Stimulated activated CD4-positive, alpha-beta T cell treated with anti-CD3 and anti-CD28 coated beads, Interleukin-4, amount 100 ng/mL, for 4 hours (primary cell): ENCODE measurements at regions not wholly inside any gene's neighbourhood (a gene's known extent, or its start where the extent isn't known, plus 50 kb on each side); places are given as distances from the start of the nearest gene placed in this dataset.

Experiments used
- DNase-seq, 2 experiments: peaks; one replicate each; pipeline ENCODE4 v3.0.0-alpha.2; 2020

DNA sequence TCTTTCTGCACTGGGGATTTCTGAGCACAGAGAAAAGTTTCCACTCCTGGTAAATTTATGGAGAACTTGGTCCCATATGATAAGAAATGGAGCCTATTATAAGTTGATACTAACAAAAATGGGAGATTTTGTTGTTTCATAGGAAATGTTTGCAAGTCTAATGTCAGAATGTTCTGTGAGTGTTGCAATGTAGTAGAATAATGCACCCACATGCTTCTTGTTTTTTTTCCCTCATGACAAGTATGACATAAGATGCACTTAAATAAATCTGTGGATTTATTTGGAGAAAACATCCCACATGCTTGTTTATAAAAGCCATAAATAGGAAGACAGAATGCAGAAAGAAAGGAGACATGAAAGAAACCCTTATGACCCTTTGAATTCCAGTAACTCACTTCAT, 50.8 kb upstream of the KCNJ6 start:
- DNase-seq = no peak

DNA sequence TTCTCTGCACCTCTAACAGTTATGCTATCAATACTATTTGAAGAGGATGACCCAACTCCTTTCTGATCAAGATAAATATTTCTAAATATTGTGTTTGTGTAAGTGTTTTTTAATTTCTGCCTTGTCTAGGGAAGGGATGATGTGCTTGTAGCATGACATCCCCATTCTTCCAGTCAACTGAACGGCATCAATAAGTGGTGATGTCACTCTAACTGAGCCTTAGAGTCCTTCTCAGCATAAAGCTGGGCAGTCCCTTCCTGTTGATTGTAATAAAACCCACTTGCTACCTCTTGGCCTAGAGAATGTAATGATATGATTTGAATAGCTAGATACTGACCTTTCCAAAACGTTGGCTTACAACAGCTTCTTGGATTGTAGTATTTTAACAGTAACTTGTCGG, 52.5 kb upstream of the KCNJ6 start:
- DNase-seq = no peak

GRCh38 chr21:37970548-37970947, 54.3 kb upstream of the KCNJ6 start:
- DNase-seq = no peak

GRCh38 chr21:37971390-37971950, 55.2 kb upstream of the KCNJ6 start:
- no peak for DNase-seq

DNA sequence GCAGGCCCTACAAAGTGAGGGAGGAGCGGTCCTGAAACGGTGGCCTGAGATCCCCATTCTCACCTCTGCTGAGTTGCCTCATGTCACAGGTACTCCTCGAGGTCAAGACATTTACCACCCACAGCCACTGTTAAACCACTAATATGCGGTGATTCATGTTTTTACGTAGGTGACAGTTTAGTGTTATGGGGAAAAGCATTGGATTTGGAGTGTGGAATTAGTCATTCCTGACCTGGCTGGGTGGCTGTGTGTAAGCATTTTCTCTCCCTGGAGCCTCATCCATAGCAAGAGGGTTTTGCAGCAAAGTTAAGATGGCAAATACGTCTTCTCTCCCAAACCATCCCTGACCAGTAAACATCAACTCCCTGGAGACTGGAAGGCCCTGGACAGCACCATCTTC, 57.8 kb upstream of the KCNJ6 start:
- DNase-seq = no peak

DNA sequence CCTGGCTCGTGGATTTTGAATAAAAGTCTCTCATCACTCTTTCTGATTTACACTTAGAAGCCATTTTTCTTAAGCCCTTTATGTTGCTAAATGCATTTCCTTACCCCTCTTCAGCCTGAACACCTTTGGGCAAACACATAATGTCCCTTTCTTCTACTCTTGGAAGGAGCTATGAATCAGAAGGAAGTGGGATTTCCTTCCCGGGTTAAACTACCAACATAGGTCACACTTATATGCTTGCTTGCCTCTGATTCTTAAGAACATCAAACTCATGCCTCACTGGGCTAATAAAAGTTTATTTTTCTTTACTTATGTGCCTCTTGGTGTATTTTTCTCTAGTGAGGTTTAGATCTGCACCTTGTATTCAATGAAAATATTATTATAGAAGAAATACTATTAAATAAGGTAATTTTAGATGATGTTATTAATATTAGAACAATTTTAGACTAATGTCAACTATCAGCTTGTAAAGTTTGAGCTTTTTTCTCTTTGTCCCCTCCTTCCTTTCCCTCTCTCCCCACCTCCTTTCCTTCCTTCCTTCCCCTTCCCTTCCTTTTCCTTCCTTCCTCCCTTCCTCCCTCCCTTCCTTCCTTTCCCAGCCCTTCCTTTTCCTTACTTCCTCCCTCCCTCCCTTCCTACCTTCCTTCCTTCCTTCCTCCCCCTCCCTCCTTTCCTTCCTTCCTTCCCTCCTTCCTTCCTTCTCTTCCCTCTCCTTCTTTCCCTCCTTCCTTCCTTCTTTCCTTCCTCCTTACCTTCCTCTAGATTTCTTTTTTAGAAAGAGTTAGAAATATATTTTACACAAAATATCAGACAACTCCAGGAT, 66.5 kb upstream of the KCNJ6 start:
- no peak for DNase-seq

- DNase-seq = no peak
These were observed 67.3 kb upstream of the KCNJ6 start for GRCh38 chr21:37983336-37984095.

DNA sequence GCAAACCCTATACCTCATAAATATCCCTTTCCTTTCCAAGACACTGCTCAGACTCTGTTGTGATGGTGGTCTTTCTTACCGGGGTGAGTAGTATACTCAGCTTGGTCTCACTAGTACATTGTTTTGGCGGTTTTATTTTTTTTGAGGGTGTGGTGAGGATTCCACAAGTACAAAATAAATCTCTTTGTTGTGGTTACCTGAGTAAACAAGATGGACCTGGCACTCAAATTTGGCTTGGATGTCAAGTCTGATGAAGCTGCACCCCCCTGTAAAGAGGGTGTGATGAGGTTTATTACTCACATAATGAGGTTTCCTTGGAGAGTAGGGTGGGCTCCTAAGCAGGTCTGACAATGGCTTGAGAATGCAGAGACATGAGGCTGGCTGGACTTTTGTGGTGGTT, 68.2 kb upstream of the KCNJ6 start:
- DNase-seq = no peak

DNA sequence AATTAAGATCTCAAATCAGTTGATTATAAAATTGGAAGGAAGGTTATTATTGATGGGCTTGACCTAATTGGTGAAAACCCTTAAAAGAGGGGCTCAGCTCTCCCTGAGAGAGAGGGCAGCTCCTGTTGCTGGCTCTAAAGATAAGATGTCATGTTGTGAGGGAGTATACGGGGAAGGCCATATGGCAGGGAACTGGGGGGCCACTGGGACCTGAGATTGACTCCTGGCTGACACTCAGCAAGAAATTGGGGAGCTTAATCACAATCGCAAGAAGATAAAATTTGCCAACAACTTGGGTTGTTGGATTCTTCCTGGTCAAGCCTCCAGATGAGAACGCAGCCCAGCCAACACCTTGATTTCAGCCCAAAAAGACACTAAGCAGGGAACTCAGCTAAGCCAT, 69.7 kb upstream of the KCNJ6 start:
- DNase-seq = no peak

DNA sequence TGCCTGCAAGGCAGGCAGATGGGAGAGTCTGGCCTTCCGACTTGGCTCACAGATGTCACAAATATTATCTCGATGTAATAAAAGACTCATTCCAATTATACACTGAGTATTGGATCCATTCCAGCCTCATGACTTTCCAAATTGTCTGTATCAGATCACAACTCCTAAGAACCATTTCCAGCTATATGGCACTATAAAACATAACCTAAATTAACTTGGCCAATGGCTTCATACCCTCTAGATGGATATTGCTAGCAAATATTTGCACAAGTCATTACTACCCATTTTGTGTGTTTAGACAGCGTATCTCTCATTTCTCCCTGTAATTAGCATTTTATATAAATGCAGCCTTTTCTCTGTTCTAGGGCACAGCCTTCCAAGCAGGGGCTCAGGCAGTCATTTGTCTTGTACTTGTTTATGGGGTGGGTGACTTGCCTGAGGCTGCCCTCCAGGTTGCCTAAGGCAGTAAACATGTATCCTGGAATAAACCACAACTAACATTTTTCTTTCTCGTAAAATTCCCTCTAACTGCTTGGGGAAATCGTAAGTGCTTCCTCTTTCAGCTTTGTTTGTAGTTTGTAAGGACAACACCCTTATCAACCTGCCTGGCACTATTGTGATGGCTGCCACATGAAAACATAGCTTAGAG, 70.6 kb upstream of the KCNJ6 start:
- no peak for DNase-seq

- DNase-seq = no peak
These were observed 71.4 kb upstream of the KCNJ6 start for GRCh38 chr21:37987668-37988067.

DNA sequence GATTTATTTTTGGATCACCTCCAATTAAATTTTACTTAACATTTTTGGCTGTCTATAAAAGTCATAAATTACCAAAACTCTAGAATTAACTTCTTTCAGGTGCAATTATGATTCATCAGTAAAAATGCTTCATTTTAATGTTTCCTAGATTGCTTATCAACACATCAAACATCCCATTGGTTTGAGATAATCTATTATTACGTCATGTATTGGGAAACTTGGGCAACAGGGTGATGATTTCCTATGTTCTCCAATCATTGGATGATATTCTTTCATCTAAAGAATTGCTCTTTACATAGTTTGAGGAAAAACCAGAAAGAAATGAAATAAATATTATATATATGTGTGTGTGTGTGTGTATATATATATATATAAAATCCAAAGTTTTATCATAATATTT, 76.8 kb upstream of the KCNJ6 start:
- DNase-seq = no peak

GRCh38 chr21:37994211-37994610, 78.0 kb upstream of the KCNJ6 start:
- no peak for DNase-seq

DNA sequence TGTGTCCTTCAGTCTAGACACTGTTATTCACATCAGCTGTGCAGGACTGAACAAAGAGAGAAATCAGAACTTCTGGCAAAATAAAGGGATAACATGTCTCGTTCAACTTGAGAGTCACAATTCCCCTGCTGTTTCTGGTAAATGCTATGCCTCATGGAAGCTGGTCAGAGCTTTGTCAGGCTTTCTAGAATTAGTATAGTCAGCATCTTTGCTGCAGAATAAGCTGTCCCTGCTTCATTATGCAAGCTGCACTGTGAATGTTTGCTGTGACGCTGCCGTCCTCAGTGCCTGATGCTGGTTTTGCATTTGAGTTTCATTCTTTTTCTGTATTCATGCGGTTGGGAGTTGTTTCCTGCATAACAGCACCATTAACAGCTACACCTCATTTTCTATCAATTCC, 96.4 kb upstream of the KCNJ6 start:
- DNase-seq = no peak

DNA sequence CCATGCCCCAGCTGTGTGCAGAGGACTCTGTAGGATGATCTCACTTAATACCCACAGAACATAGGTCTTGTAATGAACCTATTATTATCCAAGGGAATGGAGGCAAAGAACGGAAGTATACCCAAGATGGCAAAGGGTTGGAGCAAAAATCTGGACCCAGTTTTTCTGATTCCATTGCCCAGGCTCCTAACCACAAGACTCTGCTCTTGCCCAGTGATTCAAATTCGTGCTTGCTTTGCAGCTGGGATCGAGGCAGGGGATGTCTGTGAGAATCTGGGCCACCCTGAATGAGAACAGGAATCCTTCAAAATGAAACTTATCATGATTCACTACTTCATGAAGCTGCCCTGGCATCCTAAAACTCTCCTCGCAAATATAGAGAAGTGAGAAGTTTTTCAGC, 97.5 kb upstream of the KCNJ6 start:
- no peak for DNase-seq

- DNase-seq = no peak
These were observed 98.0 kb upstream of the KCNJ6 start for GRCh38 chr21:38014298-38014697.

GRCh38 chr21:38027901-38028498, 111.7 kb upstream of the KCNJ6 start:
- DNase-seq = no peak

DNA sequence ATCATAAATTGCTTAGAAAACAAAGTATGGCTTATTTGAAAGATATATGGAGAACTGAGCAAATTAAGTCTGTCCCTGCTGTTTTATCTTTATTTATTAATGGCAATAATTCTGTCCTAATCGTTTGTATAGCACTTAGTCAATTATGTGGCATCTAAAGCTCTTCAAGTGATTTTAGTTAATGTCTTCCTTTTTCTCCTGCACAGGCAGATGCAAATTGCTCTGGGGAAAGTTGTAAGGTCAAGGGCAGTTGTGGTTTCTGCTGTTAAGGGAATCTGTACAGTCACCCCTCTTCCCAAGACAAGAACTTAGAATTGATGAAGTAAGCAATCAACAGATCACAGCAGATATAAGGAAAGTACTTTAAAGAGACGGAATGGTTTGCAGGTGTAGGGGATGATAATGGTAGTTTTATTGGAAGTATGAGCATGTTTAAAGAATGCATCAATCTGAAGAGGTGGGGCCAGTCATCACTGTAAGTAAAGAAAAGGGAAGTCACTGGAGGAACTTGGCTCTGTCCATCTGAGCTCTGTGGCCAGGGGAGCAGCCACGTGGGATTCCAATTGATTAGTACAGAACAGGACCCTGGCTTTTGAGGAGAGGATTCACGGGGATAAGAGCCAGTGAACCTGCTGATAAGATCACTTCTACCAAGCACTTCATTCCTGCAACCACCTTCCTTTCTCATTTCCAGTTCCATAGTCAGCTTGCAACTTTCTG, 116.0 kb upstream of the KCNJ6 start:
- DNase-seq = no peak

- no peak for DNase-seq
These were observed 119.8 kb upstream of the KCNJ6 start for GRCh38 chr21:38036016-38036415.

GRCh38 chr21:38037416-38037815, 121.2 kb upstream of the KCNJ6 start:
- no peak for DNase-seq

DNA sequence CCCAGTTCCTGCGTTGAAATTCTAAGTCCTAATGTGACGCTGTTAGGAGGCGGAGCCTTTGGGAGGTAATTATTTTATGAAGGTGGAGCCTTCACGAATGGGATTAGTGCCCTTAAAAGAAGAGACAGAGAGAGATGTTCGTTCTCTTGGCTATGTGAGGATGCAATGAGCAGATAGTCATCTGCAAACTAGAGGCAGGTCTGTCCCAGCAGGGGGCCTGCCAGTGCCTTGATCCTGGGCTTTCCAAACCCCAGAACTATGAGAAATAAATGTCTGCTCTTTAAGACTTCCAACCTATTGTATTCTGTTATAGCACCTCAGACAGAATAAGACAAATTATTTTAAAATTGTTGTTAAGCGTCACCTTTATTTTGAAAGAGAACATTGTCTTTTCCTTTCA, 123.1 kb upstream of the KCNJ6 start:
- DNase-seq = no peak

DNA sequence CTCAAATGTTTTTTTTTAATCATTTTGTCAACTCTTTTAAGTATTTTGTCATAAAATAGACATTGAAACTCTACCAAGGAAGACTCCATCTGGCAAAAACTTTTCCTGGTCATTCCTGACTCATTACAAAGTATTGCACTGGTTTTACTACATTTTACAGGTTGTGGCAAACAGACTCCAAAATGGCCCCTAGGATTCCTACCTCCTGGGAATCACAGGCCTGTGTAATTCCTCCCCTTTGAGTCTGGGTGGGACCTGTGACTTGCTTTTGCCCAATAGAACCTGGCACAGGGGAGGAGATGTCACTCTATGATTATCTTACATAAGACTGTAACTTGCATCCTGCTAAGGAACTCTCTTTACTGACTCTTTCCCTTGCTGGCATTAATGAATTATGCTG, 123.6 kb upstream of the KCNJ6 start:
- DNase-seq = no peak

DNA sequence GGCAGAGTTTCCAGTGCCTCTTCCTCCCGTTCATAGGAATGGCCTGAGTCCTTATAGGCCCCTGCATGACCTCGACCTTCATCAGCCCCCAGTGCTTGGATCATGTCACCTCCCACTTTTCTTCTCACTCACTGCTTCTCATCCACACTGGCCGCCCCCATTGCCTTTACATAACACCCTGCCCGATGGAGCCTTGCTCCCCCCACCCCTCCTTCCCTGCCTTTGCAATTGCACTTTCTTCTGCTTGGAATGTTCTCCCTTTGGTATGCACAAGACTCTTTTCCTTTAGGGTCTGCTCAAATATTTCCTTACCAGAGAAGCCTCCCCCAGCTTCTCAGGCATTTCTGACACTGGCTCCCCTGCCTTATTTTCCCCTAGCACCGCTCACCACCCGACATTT, 125.2 kb upstream of the KCNJ6 start:
- no peak for DNase-seq
